Gastroesophageal sphincter (tissue), 3 donors: ENCODE measurements at regions not wholly inside any gene's neighbourhood (a gene's known extent, or its start where the extent isn't known, plus 50 kb on each side); places are given as distances from the start of the nearest gene placed in this dataset.

Experiments
- CTCF ChIP-seq, 4 experiments: fragments of 200-600 bp in 2 of 4; fragments of 450-650 bp in 2 of 4; sonication (generic) in 1 of 4; IDR thresholded peaks; one replicate each; pipeline ENCODE4 v1.5.1; 2017 to 2019; ENCODE audit warnings: antibody characterized with exemption in 4 of 4, mild to moderate bottlenecking in 2 of 4, moderate library complexity in 2 of 4
- EP300 ChIP-seq: sonication (generic); formaldehyde crosslinking; IDR thresholded peaks from one replicate; pipeline ENCODE4 v1.6.1; 2017; ENCODE audit warnings: antibody characterized with exemption, mild to moderate bottlenecking

GRCh38 chr6:71507183-71507582 is 218.6 kb downstream of the OGFRL1 start:
- TF ChIP-seq CTCF (IDR thresholded peaks at IDR 0.05) (no peak), EP300 (no peak)
